ENCODE measurements at regions not wholly inside any gene's neighbourhood (a gene's known extent, or its start where the extent isn't known, plus 50 kb on each side); places are given as distances from the start of the nearest gene placed in this dataset.

DNA sequence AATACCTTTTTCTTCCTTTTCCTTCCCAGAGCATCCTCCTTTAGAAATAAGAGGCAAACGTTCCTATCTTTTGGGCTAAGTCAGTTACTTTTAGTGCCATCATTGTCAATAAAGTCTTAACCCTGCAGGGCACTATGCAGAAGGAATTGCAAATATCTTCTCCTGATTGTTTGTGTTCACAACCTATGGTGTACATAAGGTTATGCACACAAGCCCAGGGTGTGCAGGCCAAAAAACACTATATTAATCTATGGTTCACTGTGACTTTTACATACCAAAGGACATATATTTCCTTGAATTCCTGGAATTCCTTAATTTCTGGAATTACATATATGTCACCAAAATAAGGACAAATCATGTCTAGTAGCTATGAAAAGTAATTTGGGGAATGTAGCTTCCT is 493.5 kb downstream of the MTRR start:
- POLR2A ChIA-PET, result no interaction called here
- Mint-ChIP-seq H3K27ac (no peak overlapping the region), H3K4me3 (no peak overlapping the region), H3K9me3 (peaks cover 0 to 2% (median 0%) of the 10 kb centered on the region in 11 donors), H3K4me1 (no peaks in the 10 kb centered on the region), H3K27me3 (no peaks in the 10 kb centered on the region), H3K36me3 (no peaks in the 10 kb centered on the region)
- intact Hi-C loops (cut with micrococcal nuclease), result no loop called here
- no peak for ATAC-seq
- Histone ChIP-seq H3K27me3 (ENCODE audit: control insufficient read depth in 2 of 2, insufficient read depth in 2 of 2, low read length in 2 of 2) (no peaks in the 10 kb centered on the region), H3K9me3 (ENCODE audit: control insufficient read depth in 2 of 3, low read length in 3 of 3) (no peaks in the 10 kb centered on the region), H3K36me3 (ENCODE audit: control insufficient read depth in 2 of 3, insufficient read depth in 3 of 3, low read length in 3 of 3) (no peaks in the 10 kb centered on the region), H3K4me3 (ENCODE audit: low read length) (no peak overlapping the region), H3K4me1 (ENCODE audit: control insufficient read depth in 2 of 2, insufficient read depth in 2 of 2, low read length in 2 of 2) (no peaks in the 10 kb centered on the region), H3K27ac (ENCODE audit: low read depth, low read length) (no peak overlapping the region)
- no peak for DNase-seq
- CTCF ChIA-PET, result no interaction called here

DNA sequence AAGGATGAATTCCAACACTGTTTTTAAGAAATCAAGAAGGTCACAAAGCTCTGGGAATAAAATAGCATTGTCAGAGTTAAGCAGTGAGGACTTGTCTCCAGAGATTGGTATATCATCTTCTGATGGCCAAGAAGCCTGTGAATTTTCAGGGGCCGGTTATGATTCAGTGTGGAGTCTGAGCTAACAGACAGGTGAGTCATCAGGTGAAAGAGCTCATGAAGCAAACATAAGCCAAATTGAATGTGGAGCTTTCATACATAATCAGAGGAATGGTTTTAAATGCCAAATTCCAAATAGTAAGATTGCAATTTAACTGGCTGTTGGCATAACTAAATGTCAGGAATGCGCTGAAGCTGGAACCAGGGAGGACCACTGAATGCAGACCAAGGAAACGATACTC is 494.2 kb downstream of the MTRR start:
- H3K9me3 Mint-ChIP-seq, result peaks cover 0 to 2% (median 0%) of the 10 kb centered on the region in 11 donors
- ATAC-seq, result no peak

DNA sequence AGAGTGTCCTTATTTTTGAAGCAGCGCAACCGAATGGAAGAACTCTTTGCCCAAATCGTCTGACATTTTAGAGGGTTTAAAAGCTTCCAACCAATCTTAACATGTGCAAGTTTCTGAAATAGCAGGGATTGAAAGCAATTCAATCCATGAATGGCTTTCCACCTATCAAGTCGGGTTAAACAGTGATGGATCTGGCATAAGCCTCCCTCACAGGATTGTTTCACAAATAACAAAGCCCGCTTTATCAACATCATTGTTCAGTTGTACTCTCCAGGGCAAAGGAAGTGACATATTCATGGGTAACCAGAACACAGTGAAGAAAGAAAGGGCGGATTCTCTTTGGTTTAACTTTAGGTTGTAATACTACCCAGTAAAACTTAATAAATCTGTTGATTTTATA is 497.3 kb downstream of the MTRR start:
- Mint-ChIP-seq H3K4me1 (no peaks in the 10 kb centered on the region), H3K4me3 (no peak overlapping the region), H3K27me3 (no peaks in the 10 kb centered on the region), H3K27ac (no peak overlapping the region), H3K9me3 (peaks cover 0 to 4% (median 0%) of the 10 kb centered on the region in 11 donors), H3K36me3 (no peaks in the 10 kb centered on the region)
- intact Hi-C loops (cut with micrococcal nuclease), result no loop called here
- ChIA-PET POLR2A (no interaction called here), CTCF (no interaction called here)
- Histone ChIP-seq H3K27me3 (ENCODE audit: control insufficient read depth in 2 of 2, insufficient read depth in 2 of 2, low read length in 2 of 2) (no peaks in the 10 kb centered on the region), H3K4me1 (ENCODE audit: control insufficient read depth in 2 of 2, insufficient read depth in 2 of 2, low read length in 2 of 2) (no peaks in the 10 kb centered on the region), H3K9me3 (ENCODE audit: control insufficient read depth in 2 of 3, low read length in 3 of 3) (no peaks in the 10 kb centered on the region), H3K27ac (ENCODE audit: low read depth, low read length) (no peak overlapping the region), H3K36me3 (ENCODE audit: control insufficient read depth in 2 of 3, insufficient read depth in 3 of 3, low read length in 3 of 3) (no peaks in the 10 kb centered on the region), H3K4me3 (ENCODE audit: low read length) (no peak overlapping the region)
- ATAC-seq (no peak), DNase-seq (no peak)

More for the DNA sequence above, 494.2 kb downstream of the MTRR start:
- Histone ChIP-seq H3K9me3 (ENCODE audit: control insufficient read depth in 2 of 3, low read length in 3 of 3) (no peaks in the 10 kb centered on the region), H3K36me3 (ENCODE audit: control insufficient read depth in 2 of 3, insufficient read depth in 3 of 3, low read length in 3 of 3) (no peaks in the 10 kb centered on the region), H3K27me3 (ENCODE audit: control insufficient read depth in 2 of 2, insufficient read depth in 2 of 2, low read length in 2 of 2) (no peaks in the 10 kb centered on the region), H3K4me3 (ENCODE audit: low read length) (no peak overlapping the region), H3K27ac (ENCODE audit: low read depth, low read length) (no peak overlapping the region), H3K4me1 (ENCODE audit: control insufficient read depth in 2 of 2, insufficient read depth in 2 of 2, low read length in 2 of 2) (no peaks in the 10 kb centered on the region)
- CTCF ChIA-PET, result no interaction called here
- Mint-ChIP-seq H3K36me3 (no peaks in the 10 kb centered on the region), H3K27ac (no peak overlapping the region), H3K4me1 (no peaks in the 10 kb centered on the region), H3K27me3 (no peaks in the 10 kb centered on the region), H3K4me3 (no peak overlapping the region)
- POLR2A ChIA-PET, result no interaction called here
- intact Hi-C loops (cut with micrococcal nuclease), result no loop called here
- no peak for DNase-seq

DNA sequence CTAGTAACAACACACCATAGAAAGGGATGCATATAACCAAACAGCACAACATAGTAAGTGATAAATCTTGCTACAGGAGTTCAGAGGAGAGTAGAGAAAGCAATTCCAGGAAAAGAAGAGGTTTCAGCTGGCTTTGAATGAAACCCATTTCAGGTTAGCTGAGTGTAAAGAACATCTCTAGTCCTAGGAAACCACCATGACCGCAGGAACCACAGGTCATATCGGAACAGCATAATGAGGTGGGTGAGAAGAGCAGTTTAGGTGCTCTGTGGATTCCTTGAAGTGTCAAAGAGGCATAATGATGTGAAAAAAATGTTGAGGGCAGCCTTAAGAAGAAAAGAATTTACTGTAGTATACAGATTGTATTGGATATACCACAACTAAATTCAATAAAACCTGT is 507.5 kb downstream of the MTRR start:
- no peak overlapping the region for H3K27ac ChIP-seq (ENCODE audit: low read depth, low read length)
- H3K9me3 ChIP-seq (ENCODE audit: control insufficient read depth in 2 of 3, low read length in 3 of 3), result no peaks in the 10 kb centered on the region
- H3K27me3 Mint-ChIP-seq, result peaks cover 0 to 8% (median 0%) of the 10 kb centered on the region in 5 donors
- H3K36me3 ChIP-seq (ENCODE audit: control insufficient read depth in 2 of 3, insufficient read depth in 3 of 3, low read length in 3 of 3), result no peaks in the 10 kb centered on the region
- ATAC-seq (no peak), DNase-seq (no peak)
- ChIA-PET CTCF (no interaction called here), POLR2A (no interaction called here)
- intact Hi-C loops (cut with micrococcal nuclease), result no loop called here
- no peak overlapping the region for H3K27ac Mint-ChIP-seq
- H3K4me3 ChIP-seq (ENCODE audit: low read length), result no peak overlapping the region
- H3K4me3 Mint-ChIP-seq, result no peak overlapping the region
- peaks cover 0 to 4% (median 0%) of the 10 kb centered on the region in 5 donors for H3K36me3 Mint-ChIP-seq
- no peaks in the 10 kb centered on the region for H3K4me1 ChIP-seq (ENCODE audit: control insufficient read depth in 2 of 2, insufficient read depth in 2 of 2, low read length in 2 of 2)
- peaks cover 0 to 2% (median 0%) of the 10 kb centered on the region in 7 donors for H3K4me1 Mint-ChIP-seq
- H3K9me3 Mint-ChIP-seq, result peaks cover 0 to 12% (median 4%) of the 10 kb centered on the region in 11 donors
- no peaks in the 10 kb centered on the region for H3K27me3 ChIP-seq (ENCODE audit: control insufficient read depth in 2 of 2, insufficient read depth in 2 of 2, low read length in 2 of 2)

DNA sequence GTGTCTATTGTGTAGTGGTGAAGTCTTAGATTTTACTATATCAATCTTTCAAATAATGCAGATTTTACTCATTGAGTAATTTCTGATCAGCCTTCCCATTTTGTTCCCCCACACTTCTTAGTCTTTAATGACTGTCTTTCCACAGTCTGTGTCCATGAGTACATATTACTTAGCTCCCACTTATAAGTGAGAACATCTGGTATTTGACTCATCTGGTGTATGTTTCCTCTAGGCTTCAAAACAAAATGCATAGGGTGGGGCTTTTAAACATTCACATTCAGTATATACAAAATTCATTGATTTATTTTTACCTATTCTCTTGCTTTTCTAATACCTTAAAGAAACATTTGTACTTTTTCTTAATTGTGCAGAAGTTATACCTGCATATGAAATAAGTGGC is 513.0 kb downstream of the MTRR start:
- H3K4me3 Mint-ChIP-seq, result no peak overlapping the region
- intact Hi-C loops (cut with micrococcal nuclease), result no loop called here
- no peaks in the 10 kb centered on the region for H3K36me3 ChIP-seq (ENCODE audit: control insufficient read depth in 2 of 3, insufficient read depth in 3 of 3, low read length in 3 of 3)
- H3K27me3 ChIP-seq (ENCODE audit: control insufficient read depth in 2 of 2, insufficient read depth in 2 of 2, low read length in 2 of 2), result no peaks in the 10 kb centered on the region
- DNase-seq (no peak), ATAC-seq (no peak)
- H3K9me3 Mint-ChIP-seq, result peaks cover 0 to 7% (median 2%) of the 10 kb centered on the region in 11 donors
- H3K4me1 ChIP-seq (ENCODE audit: control insufficient read depth in 2 of 2, insufficient read depth in 2 of 2, low read length in 2 of 2), result no peaks in the 10 kb centered on the region
- no peaks in the 10 kb centered on the region for H3K9me3 ChIP-seq (ENCODE audit: control insufficient read depth in 2 of 3, low read length in 3 of 3)
- no peaks in the 10 kb centered on the region for H3K27me3 Mint-ChIP-seq
- ChIA-PET POLR2A (no interaction called here), CTCF (no interaction called here)
- H3K4me3 ChIP-seq (ENCODE audit: low read length), result no peak overlapping the region
- H3K36me3 Mint-ChIP-seq, result no peaks in the 10 kb centered on the region
- no peak overlapping the region for H3K27ac Mint-ChIP-seq
- H3K4me1 Mint-ChIP-seq, result no peaks in the 10 kb centered on the region
- no peak overlapping the region for H3K27ac ChIP-seq (ENCODE audit: low read depth, low read length)

DNA sequence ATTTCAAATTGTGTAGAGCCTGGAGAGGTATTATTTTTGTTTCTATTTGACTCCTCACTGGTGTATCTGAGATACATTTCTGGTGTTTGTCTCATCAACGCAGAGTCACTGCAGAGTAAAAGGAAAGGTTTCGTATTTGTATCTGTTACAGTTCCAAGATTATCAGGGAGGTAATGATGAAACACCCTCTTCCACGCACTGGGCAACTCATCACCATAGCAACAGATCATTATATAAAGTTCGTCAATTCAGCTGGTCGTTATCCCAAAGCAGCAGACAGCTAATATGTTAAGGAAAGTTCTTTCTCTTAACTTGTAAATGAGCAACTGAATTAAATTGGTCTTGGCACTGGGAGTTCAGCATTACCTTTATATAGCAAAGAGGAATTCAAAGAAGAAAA is 513.5 kb downstream of the MTRR start:
- Mint-ChIP-seq H3K36me3 (no peaks in the 10 kb centered on the region), H3K9me3 (peaks cover 0 to 7% (median 2%) of the 10 kb centered on the region in 11 donors), H3K4me1 (no peaks in the 10 kb centered on the region), H3K27me3 (peaks cover 0 to 2% (median under 1%) of the 10 kb centered on the region in 5 donors), H3K27ac (no peak overlapping the region), H3K4me3 (no peak overlapping the region)
- Histone ChIP-seq H3K4me1 (ENCODE audit: control insufficient read depth in 2 of 2, insufficient read depth in 2 of 2, low read length in 2 of 2) (no peaks in the 10 kb centered on the region), H3K27ac (ENCODE audit: low read depth, low read length) (no peak overlapping the region), H3K36me3 (ENCODE audit: control insufficient read depth in 2 of 3, insufficient read depth in 3 of 3, low read length in 3 of 3) (no peaks in the 10 kb centered on the region), H3K4me3 (ENCODE audit: low read length) (no peak overlapping the region), H3K27me3 (ENCODE audit: control insufficient read depth in 2 of 2, insufficient read depth in 2 of 2, low read length in 2 of 2) (no peaks in the 10 kb centered on the region), H3K9me3 (ENCODE audit: control insufficient read depth in 2 of 3, low read length in 3 of 3) (no peaks in the 10 kb centered on the region)
- DNase-seq (no peak), ATAC-seq (no peak)
- intact Hi-C loops (cut with micrococcal nuclease), result no loop called here
- POLR2A ChIA-PET, result no interaction called here
- CTCF ChIA-PET, result no interaction called here

DNA sequence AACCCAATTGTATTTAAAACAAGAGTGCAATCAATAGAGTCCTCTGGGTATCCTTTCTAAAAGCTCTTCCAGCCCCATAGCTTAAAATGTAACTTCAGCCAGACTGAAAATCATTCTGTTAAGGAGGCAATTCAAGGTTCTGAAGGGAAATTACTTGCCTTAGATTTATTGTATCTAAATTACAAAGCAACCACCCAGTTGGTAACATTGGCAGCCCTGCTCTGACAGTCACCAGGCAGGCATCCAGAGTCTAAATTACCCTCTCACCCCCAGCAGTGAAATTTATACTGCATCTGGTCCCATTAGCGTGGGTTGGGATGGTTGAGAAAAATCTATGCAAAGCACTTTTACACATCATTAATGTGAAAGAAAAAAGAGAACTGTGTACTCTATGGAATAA is 514.7 kb downstream of the MTRR start:
- Mint-ChIP-seq H3K4me3 (no peak overlapping the region), H3K27me3 (peaks cover 0 to 9% (median 6%) of the 10 kb centered on the region in 5 donors), H3K9me3 (peaks cover 0 to 7% (median 2%) of the 10 kb centered on the region in 11 donors), H3K36me3 (no peaks in the 10 kb centered on the region), H3K4me1 (no peaks in the 10 kb centered on the region), H3K27ac (no peak overlapping the region)
- ATAC-seq (no peak), DNase-seq (no peak)
- no peaks in the 10 kb centered on the region for H3K36me3 ChIP-seq (ENCODE audit: control insufficient read depth in 2 of 3, insufficient read depth in 3 of 3, low read length in 3 of 3)
- no peaks in the 10 kb centered on the region for H3K4me1 ChIP-seq (ENCODE audit: control insufficient read depth in 2 of 2, insufficient read depth in 2 of 2, low read length in 2 of 2)
- intact Hi-C loops (cut with micrococcal nuclease), result no loop called here
- H3K4me3 ChIP-seq (ENCODE audit: low read length), result no peak overlapping the region
- ChIA-PET CTCF (no interaction called here), POLR2A (no interaction called here)
- no peak overlapping the region for H3K27ac ChIP-seq (ENCODE audit: low read depth, low read length)
- no peaks in the 10 kb centered on the region for H3K9me3 ChIP-seq (ENCODE audit: control insufficient read depth in 2 of 3, low read length in 3 of 3)
- H3K27me3 ChIP-seq (ENCODE audit: control insufficient read depth in 2 of 2, insufficient read depth in 2 of 2, low read length in 2 of 2), result no peaks in the 10 kb centered on the region
